OCI-LY3 (cell line): ENCODE measurements at regions not wholly inside any gene's neighbourhood (a gene's known extent, or its start where the extent isn't known, plus 50 kb on each side); places are given as distances from the start of the nearest gene placed in this dataset.

ENCODE experiments used
- H2AFZ ChIP-seq: fragments of 200-600, 300-600 bp; shearing (Covaris generic); 2 replicates; pipeline ENCODE4 v1.6.0; 2014; ENCODE audit warnings: antibody characterized with exemption, low read depth, low read length
- H3K27ac ChIP-seq: fragments of 200-600, 300-600 bp; sonication (generic); 2 replicates; pipeline ENCODE4 v1.5.1; 2014; ENCODE audit warnings: mild to moderate bottlenecking, low read length, moderate library complexity, mixed read lengths
- H3K27me3 ChIP-seq: fragments of 200-600, 300-600 bp; sonication (generic); 2 replicates; pipeline ENCODE4 v1.6.1; 2014; ENCODE audit warnings: low read depth, low read length, mixed read lengths
- H3K36me3 ChIP-seq: fragments of 200-600, 300-600 bp; sonication (generic); replicated peaks from 2 replicates; pipeline ENCODE3; 2014; ENCODE audit warnings: low read depth, low read length, mixed read lengths
- H3K4me1 ChIP-seq: fragments of 300-600, 200-600 bp; sonication (generic); 2 replicates; pipeline ENCODE4 v1.6.1; 2014; ENCODE audit warnings: low read length, mixed read lengths
- H3K4me2 ChIP-seq: fragments of 200-600, 300-600 bp; sonication (generic); 2 replicates; pipeline ENCODE4 v1.6.1; 2014; ENCODE audit warnings: low read length, mixed read lengths
- H3K4me3 ChIP-seq: fragments of 300-600, 200-600 bp; sonication (generic); 2 replicates; pipeline ENCODE4 v1.5.1; 2014; ENCODE audit warnings: antibody characterized with exemption, mild to moderate bottlenecking, low read length, moderate library complexity
- H3K79me2 ChIP-seq: fragments of 300-600, 200-600 bp; shearing (Covaris generic); 2 replicates; pipeline ENCODE4 v1.6.1; 2014; ENCODE audit warnings: mild to moderate bottlenecking, low read length, mixed read lengths
- H3K9ac ChIP-seq: fragments of 300-600, 200-600 bp; shearing (Covaris generic); 2 replicates; pipeline ENCODE4 v1.6.0; 2014; ENCODE audit warnings: mild to moderate bottlenecking, low read length, moderate library complexity
- H3K9me3 ChIP-seq: fragments of 200-600, 300-600 bp; shearing (Covaris generic); 2 replicates; pipeline ENCODE4 v1.6.1; 2014; ENCODE audit warnings: low read length, mixed read lengths; ENCODE audit not compliant: insufficient read depth
- H4K20me1 ChIP-seq: fragments of 200-600, 300-600 bp; sonication (generic); 2 replicates; pipeline ENCODE4 v1.6.1; 2016; ENCODE audit warnings: low read length, mixed read lengths; ENCODE audit not compliant: insufficient read depth
- CTCF ChIP-seq: fragments of 200-600, 300-600 bp; sonication (generic); IDR thresholded peaks from 2 replicates; pipeline ENCODE4 v1.5.1; 2014; ENCODE audit warnings: antibody characterized with exemption, low read length, low read depth
- EZH2phosphoT487 ChIP-seq: fragments of 200-600 bp; shearing (Covaris generic); IDR thresholded peaks from 2 replicates; pipeline ENCODE4 v1.6.1; 2018; ENCODE audit warnings: antibody characterized with exemption, mixed run types, low read depth

- Histone ChIP-seq H3K4me1 (no peaks in the 10 kb centered on the region), H4K20me1 (no peaks in the 10 kb centered on the region), H3K4me2 (no peak overlapping the region), H3K79me2 (no peaks in the 10 kb centered on the region), H3K9ac (no peak overlapping the region), H3K9me3 (no peaks in the 10 kb centered on the region), H3K27me3 (no peaks in the 10 kb centered on the region), H2AFZ (no peak overlapping the region), H3K36me3 (no peaks in the 10 kb centered on the region), H3K27ac (no peak overlapping the region), H3K4me3 (no peak overlapping the region)
- no peak for TF ChIP-seq CTCF
- TF ChIP-seq EZH2phosphoT487: no peak
These were observed 276.8 kb upstream of the CLINT1 start for GRCh38 chr5:158135682-158136179.

- Histone ChIP-seq H3K36me3 (no peaks in the 10 kb centered on the region), H3K4me3 (no peak overlapping the region), H3K4me1 (no peaks in the 10 kb centered on the region), H4K20me1 (no peaks in the 10 kb centered on the region), H3K79me2 (no peaks in the 10 kb centered on the region), H2AFZ (no peak overlapping the region), H3K27me3 (no peaks in the 10 kb centered on the region), H3K4me2 (no peak overlapping the region), H3K27ac (no peak overlapping the region), H3K9ac (no peak overlapping the region), H3K9me3 (no peaks in the 10 kb centered on the region)
- no peak for TF ChIP-seq CTCF
- TF ChIP-seq EZH2phosphoT487: no peak
These were observed 274.4 kb upstream of the CLINT1 start for GRCh38 chr5:158133369-158133768.

- Histone ChIP-seq H3K4me1 (peaks cover 24% of the 10 kb centered on the region), H3K9me3 (no peaks in the 10 kb centered on the region), H3K79me2 (no peaks in the 10 kb centered on the region), H3K36me3 (no peaks in the 10 kb centered on the region), H3K4me3 (no peak overlapping the region), H3K9ac (no peak overlapping the region), H4K20me1 (no peaks in the 10 kb centered on the region), H3K27ac (no peak overlapping the region), H2AFZ (no peak overlapping the region), H3K4me2 (no peak overlapping the region), H3K27me3 (peaks cover 6% of the 10 kb centered on the region; the same call in 1 of the 2 replicates)
- TF ChIP-seq EZH2phosphoT487: no peak
- TF ChIP-seq CTCF: no peak
These were observed 268.6 kb upstream of the CLINT1 start for GRCh38 chr5:158127536-158127935.

- Histone ChIP-seq H4K20me1 (no peaks in the 10 kb centered on the region), H3K9ac (no peak overlapping the region), H2AFZ (no peak overlapping the region), H3K27ac (no peak overlapping the region), H3K4me3 (no peak overlapping the region), H3K27me3 (peaks cover 6% of the 10 kb centered on the region; the same call in 1 of the 2 replicates), H3K4me2 (no peak overlapping the region), H3K9me3 (no peaks in the 10 kb centered on the region), H3K36me3 (no peaks in the 10 kb centered on the region), H3K79me2 (no peaks in the 10 kb centered on the region), H3K4me1 (peaks cover 28% of the 10 kb centered on the region)
- TF ChIP-seq EZH2phosphoT487: no peak
- no peak for TF ChIP-seq CTCF
These were observed 267.8 kb upstream of the CLINT1 start for GRCh38 chr5:158126442-158127405.
